ENCODE measurements at regions not wholly inside any gene's neighbourhood (a gene's known extent, or its start where the extent isn't known, plus 50 kb on each side); places are given as distances from the start of the nearest gene placed in this dataset.

DNA sequence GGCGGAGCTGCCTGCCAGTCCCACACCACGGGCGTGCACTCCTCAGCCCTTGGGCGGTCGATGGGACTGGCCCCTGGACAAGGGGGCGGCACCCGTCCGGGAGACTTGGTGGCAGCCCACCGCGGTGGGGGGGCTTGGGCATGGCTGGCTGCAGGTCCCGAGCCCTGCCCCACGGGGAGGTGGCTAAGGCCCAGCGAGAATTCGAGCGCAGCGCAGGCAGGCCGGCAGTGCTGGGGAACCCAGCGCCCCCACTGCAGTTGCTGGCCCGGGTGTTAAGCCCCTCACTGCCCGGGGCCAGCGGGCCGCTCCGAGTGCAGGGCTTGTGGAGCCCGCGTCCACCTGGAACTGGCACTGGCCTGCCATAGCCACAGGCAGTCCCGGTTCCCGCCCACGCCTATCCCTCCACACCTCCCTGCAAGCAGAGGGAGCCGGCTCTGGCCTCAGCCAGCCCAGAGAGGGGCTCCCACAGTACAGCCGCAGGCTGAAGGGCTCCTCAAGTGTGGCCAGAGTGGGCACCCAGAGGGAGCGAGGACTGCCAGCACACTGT, 742.9 kb upstream of the DDX18 start:
- DNase-seq (ENCODE audit: low spot score) = no peak

DNA sequence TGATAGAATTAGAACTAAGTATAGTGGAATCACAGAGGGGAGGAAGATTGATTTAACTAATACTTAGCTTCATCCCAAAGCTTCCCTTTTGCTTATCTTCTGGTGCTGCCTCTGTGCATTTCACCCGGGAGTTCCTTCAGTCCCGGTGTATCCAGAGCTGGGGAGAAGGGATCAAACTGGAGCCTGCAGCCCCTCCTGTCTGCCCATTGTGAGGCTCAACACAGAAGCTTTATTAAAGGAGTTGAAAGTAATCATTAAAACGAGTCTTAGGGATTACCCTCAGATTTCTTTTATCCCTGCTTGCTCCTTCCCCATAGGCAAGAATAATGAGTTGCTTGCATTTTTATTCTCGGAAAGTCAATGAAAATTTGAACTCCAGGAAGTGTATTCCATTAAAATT, 739.7 kb upstream of the DDX18 start:
- no peak for DNase-seq (ENCODE audit: low spot score)

DNA sequence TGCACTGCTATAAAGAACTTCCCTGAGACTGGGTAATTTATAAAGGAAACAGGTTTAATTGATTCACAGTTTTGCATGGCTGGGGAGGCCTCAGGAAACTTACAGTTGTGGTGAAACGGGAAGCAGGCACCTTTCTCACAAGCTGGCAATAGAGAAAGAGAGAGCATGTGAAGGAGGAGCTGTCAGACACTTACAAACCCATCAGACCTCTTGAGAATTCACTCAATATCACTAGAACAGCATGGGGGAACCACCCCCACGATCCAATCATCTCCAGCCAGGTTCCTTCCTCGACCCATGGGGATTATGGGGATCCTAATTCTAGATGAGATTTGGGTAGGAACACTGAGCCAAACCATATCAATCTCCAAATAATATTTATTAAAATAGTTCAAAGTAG, 729.2 kb upstream of the DDX18 start:
- DNase-seq (ENCODE audit: low spot score) = no peak

DNA sequence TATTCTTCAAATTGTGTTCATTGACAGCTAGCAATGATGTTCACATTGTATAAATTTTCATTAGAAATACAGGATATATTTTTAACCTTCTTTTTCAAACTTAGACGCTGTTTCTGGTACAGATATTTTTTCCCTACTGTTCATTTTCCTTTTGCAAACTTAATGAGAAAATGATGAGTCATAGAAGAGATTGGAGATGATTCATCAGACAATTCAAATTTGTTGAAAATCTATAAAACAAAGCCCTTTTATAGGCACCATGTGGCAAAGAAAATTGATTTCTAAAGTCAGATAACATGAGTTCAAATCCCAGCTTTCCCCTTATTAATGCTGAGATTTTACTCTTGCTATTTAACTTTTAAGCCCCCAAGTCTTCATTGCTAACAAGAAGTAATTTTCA, 728.8 kb upstream of the DDX18 start:
- DNase-seq (ENCODE audit: low spot score) = no peak

DNA sequence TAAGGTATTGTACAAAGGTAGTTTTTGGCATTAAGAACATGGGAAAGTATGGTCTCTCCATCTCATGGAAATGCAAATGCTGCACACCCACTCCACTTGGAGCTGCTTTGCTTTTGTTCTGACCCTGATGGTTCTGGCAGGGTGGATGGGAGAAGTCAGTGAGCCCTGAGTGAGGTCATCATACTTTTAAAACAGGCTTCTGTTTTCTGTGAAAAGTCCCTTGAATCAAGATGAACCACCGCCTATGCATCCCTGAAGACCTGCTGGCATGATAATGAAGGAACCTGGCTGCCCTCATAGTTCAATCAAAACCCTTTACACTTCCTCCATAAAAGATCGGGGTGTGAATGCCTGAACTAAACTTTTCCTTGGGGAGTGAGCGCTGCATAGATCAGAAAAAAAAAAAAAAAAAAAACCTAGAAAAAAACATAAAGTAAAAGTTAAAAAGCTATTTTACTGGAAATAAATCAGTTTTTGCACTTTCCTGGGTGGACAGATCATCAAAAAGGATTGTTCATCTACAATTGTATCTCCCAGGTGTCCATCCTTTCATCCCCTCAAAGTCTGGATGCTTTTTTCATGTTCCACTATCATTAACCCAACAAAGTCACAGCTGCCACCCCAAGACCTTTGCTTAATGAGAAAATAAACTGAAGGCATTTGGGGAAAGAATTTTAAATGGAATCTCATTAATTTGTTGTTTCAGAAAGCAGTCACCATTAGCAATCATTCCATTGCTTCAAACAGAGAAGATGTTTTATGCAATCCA, 728.1 kb upstream of the DDX18 start:
- no peak for DNase-seq (ENCODE audit: low spot score)

DNA sequence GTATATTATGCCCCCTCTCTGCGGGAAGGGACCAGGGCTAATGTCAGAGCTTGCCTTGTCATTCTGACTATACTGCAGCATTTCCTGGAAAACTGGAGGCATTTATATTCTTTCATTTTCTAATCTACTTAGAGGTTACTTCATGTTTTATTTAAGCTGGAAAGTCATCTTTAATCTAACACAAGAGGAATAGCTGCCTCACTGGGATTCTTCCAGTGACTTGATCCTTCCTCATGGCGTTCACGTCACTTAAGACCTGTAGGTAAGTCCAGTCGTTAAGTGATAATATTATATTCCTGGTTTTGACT, 727.6 kb upstream of the DDX18 start:
- no peak for DNase-seq (ENCODE audit: low spot score)

DNA sequence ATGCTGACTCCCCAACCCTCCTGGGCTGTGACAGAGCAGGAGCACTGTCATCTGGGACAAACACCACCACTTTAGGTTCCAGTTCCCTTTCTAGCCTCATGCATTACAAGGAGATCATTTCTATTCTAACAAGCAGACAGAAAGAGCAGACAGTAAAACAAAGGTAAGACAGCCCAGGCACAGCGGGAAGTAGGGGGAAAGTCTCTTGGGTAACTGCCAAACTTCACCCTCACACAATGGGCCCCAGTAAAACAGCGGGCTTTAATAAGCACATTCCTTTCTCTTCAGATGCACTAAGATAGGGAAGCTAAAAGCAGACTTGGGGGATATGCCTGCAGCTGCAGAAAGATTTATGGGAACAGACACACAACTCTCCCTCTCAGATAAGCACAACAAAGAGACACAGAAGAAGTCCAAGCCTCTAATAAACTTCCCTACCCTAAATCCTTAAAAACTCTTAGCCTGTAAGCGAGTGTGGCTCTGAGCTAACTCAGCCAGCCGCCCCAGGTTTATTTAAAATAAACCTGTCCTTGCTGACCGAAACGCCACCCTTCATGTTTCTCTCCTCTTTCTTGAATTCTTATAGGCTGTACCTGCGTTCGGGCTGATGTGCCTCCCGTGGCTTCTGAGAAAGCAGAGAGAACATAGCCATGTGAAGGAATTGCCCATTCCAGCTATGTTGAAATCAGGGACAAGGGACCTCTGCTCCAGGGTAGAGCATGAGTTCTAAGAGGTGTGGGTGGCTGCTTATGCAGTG, 726.8 kb upstream of the DDX18 start:
- DNase-seq (ENCODE audit: low spot score) = no peak

DNA sequence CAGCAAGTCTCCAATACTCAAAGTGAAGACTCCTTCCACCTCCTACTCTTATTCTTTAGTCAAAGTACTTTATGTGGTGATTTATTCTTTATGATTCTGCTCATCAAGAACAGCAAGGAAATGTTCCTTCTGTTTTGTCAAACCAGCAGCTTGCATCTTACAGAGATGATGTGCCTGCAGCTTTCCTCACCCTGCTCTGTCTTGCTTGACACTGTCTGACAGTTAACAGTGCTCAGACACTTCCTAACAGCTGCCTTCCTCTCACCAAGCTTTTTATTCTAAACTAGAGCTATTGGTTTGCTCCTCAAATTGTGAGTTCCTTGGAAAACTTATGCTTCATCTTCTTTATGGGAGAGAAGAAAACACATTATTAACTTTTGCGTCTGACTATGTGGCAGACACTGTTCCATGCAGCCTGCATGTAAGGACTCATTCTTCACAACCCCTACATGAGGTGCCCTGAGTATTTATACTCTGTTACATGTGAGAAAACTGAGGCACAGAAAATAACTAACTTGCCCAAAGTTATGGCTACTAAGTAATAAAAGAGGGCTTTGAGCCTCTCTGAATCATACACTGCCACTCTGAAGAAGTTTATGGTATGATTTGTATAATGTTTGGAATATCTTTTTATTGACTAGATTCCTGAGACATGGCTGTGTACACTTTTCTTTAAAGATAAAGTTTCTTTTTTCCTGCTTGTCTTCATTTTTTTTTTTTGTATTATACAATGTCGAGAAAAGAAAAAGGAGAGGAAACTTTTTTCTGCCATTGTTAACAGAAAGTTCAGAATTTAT, 723.3 kb upstream of the DDX18 start:
- no peak for DNase-seq (ENCODE audit: low spot score)

DNA sequence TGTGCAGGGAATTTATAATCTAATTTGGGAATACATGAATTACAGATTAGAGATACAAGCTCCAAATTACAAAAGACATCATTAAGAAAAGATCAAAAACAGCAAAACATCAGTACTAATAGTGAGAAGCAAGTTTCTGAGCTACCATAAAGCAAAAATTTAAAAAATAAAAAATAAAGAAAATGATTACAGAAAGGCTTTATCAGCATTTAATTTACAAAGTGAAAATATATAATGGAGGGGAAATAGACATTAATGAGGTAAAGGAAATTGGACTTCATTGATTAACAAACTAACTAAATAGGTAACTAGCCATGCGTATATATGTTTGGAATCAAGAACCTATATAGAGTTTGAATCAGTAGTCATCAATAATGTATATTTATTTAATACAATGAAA, 712.9 kb upstream of the DDX18 start:
- DNase-seq (ENCODE audit: low spot score) = no peak

DNA sequence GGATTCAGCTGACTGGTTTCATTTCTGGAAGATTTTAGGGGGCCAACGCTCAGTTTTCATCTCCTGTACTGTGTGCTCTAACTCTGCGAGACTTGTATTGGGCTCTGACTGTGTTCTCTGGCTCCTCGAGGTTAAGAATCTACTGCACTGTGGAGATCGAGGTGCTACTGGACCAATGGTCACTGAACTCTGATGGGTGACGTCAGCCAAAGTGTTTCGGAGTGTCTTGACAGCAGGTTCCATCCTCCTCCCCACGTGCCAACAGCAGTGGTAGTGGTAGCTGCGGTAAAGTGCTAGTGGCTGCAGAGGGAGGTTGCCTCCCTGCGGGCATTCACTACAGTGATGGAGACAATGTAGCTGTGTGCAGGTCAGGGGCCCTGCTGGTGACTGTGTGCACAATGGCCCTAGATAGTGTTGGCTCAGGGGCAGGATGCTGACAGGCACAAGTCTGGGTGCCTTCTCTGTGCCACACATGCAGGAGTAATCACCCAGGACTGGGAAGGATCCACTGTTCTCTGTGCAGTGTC, 705.7 kb upstream of the DDX18 start:
- no peak for DNase-seq (ENCODE audit: low spot score)

DNA sequence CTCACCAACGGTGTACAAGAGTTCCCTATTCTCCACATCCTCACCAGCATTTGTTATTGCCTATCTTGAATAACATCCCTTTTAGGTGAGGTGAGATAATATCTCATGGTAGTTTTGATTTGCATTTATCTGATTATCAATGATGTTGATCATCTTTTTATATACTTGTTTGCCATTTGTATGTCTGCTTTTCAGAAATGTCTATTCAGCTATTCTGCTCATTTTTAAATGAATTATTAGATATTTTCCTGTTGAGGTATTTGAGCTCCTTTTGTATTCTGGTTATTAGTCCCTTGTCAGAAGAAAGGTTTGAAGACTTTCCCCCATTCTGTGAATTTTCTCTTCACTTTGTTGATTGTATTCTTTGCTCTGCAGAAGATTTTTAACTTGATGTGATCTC, 695.5 kb upstream of the DDX18 start:
- no peak for DNase-seq (ENCODE audit: low spot score)

DNA sequence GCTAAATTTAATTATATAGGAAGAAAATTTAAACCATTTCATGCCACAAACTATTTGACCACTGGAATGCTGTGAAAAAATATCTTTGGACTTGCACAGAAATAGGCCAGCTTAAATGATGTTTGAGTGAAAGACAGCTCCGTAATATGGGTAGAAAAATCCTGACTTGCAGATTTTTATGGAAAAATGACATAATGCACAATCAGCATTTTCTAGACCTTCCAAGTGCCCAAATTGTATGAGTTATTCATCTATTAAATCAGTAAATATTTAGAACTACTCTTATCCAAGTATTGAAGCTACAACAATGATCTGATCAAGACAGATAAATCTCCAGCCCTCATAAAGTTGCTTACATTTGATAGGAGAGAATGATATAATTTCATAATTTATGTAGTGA, 691.1 kb upstream of the DDX18 start:
- DNase-seq (ENCODE audit: low spot score) = no peak

DNA sequence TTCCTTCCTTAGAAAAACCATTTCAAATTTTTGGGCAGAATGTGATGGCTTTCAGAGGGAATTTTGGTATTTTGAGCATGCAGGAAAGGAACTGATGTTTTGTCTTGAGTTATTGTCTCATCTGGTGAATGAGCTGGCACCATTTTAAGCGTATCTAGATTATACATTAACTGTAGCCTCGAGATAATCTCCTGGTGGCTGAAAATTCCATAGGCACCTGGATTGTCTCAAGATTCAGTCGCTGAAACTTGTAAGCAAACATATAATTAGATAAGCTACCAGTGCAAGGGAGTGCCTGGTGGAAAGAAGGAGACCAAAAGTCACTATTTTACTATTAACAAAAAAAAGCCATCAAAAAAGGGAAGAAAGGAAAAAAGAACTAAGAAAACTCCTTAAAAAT, 687.8 kb upstream of the DDX18 start:
- no peak for DNase-seq (ENCODE audit: low spot score)

DNA sequence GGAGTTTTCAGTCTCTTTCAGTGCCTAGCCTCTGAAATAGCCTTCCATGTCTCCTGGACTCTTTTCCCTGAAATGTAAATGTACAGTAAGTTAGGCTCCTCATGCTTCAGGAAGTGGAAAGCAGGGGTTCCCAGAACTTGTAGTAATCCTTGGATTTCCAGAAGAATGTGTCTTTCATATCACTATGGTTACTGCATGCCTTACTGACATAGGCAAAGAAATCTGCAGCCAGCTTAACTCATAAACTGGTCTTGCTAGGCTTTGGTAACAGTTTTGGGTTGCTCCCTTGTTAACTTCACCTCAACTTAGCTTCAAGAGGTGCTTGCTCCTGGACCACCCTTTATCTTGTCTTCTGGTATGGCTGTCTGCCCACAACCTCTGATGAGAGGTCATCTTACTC, 686.8 kb upstream of the DDX18 start:
- no peak for DNase-seq (ENCODE audit: low spot score)

DNA sequence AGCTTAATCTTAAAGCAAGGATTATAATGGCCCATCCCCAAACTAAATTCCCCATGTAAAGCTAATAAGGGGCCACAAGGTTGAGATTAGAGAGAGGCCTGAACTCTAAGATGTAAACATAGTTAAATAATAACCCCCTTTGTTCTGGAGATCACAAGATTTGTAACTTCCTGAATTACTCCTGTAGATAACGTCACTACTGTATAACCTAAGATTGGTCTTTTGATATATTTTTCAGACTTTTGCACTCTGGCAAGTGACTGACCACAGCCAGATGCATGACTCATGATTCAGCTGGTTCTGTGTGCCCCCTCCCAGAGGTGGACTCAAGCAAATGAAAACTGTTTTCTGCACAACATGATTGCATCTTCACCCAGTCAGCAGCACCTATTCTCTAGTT, 686.0 kb upstream of the DDX18 start:
- DNase-seq (ENCODE audit: low spot score) = peak; percentile 2

DNA sequence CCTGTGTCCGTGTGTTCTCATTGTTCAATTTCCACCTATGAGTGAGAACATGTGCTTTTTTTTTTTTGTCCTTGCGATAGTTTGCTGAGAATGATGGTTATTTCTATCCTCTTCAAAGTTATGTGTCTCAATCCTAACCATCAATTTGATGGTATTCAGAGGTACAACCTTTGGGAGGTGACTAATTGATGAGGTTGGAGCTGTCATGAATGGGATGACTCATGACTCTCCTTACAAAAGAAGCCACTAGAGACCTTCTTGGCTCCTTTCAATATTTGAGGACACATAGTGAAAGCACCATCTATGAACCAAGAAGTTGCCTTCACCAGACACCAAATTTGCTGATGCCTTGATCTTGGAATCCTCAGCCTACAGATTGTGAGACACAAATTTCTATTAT, 677.1 kb upstream of the DDX18 start:
- DNase-seq (ENCODE audit: low spot score) = peak; percentile 5

DNA sequence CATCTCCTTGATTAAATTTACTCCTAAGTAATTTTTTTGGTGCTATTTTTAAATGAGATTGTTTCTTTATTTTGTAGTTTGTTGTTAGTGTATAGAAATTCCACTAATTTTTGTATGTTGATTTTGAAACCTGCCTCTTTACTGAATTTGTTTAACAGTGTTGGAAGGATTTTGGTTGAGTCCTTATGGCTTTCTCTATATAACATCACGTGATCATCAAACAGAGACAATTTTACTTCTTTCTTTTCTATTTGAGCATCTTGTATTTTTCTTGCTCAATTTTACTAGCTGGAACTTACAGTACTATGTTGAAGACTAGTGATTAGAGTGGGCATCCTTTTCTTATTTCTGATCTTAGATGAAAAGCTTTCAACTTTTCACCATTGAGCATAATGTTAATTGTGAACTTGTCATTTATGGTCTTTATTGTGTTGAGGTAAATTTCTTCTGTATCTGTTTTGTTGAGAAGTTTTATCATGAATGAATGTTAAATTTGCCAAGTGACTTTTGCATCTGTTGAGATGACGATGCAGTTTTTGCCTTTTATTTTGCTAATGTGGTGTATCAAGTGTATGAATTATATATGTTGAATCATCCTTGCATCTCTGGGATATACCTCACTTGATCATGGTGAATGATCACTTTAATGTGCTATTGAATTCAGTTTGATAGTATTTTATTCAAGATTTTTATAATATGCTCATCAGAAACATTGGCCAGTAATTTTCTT, 645.3 kb upstream of the DDX18 start:
- DNase-seq (ENCODE audit: low spot score) = no peak

DNA sequence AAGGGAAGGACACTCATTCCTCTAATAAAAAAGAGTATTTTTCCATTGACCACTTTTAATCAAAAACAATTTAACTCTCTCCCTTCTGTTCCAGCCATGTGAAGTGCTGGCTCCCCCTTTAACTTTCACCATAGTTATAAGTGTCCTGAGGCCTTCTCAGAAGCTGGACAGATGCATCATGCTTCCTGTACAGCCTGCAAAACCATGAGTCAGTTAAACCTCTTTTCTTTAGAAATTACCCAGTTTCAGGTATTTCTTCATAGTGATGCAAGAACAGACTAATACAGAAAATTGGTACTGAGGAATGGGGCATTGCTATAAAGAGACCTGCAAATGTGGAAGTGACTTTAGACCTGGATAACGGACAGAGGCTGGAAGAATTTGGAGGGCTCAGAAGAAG, 643.6 kb upstream of the DDX18 start:
- DNase-seq (ENCODE audit: low spot score) = no peak

DNA sequence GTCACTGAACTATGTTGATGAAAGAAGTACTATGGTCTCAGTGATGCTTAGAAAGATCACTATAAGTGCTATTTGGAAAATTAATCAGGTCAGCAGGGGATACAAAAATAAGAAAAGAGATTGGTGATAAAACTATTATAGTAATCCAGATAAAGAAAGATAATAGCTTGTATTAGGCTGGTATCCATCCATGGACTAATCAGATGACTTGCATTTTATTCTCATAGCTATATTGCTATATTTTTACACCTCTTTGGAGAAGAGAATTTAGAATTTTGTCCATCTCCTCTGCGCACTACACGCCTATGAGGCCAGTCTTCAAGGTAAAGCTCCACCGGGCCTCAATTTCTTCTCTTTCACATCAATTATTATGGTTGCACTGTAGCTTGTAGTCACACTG, 635.1 kb upstream of the DDX18 start:
- no peak for DNase-seq (ENCODE audit: low spot score)

DNA sequence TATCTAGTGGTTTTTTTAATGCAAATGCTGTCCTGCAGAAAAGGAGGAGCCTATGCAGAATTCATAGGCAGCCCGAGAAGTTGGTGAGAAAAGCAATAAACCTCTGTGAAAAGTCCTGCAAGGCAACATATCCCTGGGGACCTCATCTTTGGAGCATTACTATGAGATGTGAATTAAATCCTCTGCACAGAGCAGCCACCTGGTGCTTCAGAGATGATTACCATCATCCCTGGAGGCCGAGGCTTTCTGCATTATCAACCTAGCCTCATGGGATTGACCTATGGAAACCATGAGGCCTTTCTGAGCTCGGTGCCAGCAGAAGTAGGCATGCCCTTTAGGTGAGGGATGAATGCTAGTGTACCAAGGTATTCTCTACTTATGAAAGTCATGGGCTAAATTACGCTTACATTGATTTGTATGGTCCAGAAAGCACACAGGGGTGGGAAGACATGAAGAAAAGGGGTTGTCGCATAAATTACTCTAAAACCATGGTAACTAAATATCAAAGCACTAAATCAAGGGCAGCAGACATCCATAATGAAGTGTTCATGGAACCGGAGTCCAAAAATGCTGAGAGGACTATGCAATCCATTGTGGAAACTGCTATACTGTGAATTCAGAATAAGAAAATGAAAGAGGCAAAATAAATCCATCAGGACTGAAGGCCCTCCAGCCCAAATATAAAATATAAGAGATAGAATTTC, 623.5 kb upstream of the DDX18 start:
- no peak for DNase-seq (ENCODE audit: low spot score)

DNA sequence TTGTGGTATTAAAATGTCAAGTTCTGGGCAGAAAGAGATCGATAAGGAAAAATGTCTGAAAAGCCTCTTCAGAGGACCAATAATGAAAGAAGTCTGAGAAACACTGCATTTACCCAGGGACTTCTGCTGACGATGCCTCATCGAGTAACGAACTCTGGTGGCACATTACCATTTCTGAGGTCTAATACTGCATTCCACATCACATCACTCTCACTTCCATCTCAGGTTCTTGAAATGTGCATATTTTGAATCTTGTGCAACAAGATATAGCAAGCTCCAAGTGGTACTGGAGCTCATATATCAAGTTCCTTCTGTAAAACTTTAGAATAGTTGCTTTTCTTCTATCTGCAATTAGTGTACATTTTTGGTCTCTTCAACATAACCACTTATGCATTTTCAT, 619.1 kb upstream of the DDX18 start:
- DNase-seq (ENCODE audit: low spot score) = no peak
